ENCODE measurements at regions not wholly inside any gene's neighbourhood (a gene's known extent, or its start where the extent isn't known, plus 50 kb on each side); places are given as distances from the start of the nearest gene placed in this dataset.

GRCh38 chr9:94159069-94159939 lies 75.0 kb downstream of the PTPDC1 start:
- DNase-seq: peak; percentile 32

- DNase-seq: peak; percentile 30
These were observed 76.6 kb downstream of the PTPDC1 start for GRCh38 chr9:94160594-94161501.

GRCh38 chr9:94161673-94162072 lies 77.4 kb downstream of the PTPDC1 start:
- peak; percentile 3 for DNase-seq

GRCh38 chr9:94164806-94165549 lies 80.7 kb downstream of the PTPDC1 start:
- DNase-seq: peak; percentile 51

GRCh38 chr9:94165592-94166235 lies 81.5 kb downstream of the PTPDC1 start:
- DNase-seq: peak; percentile 95

- peak; percentile 94 for DNase-seq
These were observed 82.1 kb downstream of the PTPDC1 start for GRCh38 chr9:94166236-94166975.

GRCh38 chr9:94166976-94167346 lies 82.7 kb downstream of the PTPDC1 start:
- no peak for DNase-seq

GRCh38 chr9:94167376-94167890 lies 83.2 kb downstream of the PTPDC1 start:
- DNase-seq: no peak

- DNase-seq: no peak
These were observed 84.1 kb downstream of the PTPDC1 start for GRCh38 chr9:94168203-94169000.

- no peak for DNase-seq
These were observed 85.7 kb downstream of the PTPDC1 start for GRCh38 chr9:94169968-94170367.

GRCh38 chr9:94173632-94174031 lies 85.5 kb upstream of the ZNF169 start:
- no peak for DNase-seq

GRCh38 chr9:94174164-94174563 lies 84.9 kb upstream of the ZNF169 start:
- DNase-seq: no peak

GRCh38 chr9:94175669-94176068 lies 83.4 kb upstream of the ZNF169 start:
- no peak for DNase-seq

GRCh38 chr9:94176608-94177007 lies 82.5 kb upstream of the ZNF169 start:
- no peak for DNase-seq

- DNase-seq: no peak
These were observed 80.2 kb upstream of the ZNF169 start for GRCh38 chr9:94178927-94179326.

GRCh38 chr9:94181408-94182181 lies 77.5 kb upstream of the ZNF169 start:
- DNase-seq: no peak

GRCh38 chr9:94182532-94182931 lies 76.6 kb upstream of the ZNF169 start:
- no peak for DNase-seq

GRCh38 chr9:94183240-94183999 lies 75.7 kb upstream of the ZNF169 start:
- no peak for DNase-seq

- no peak for DNase-seq
These were observed 70.9 kb upstream of the ZNF169 start for GRCh38 chr9:94188246-94188645.
